ENCODE measurements at regions not wholly inside any gene's neighbourhood (a gene's known extent, or its start where the extent isn't known, plus 50 kb on each side); places are given as distances from the start of the nearest gene placed in this dataset.

GRCh38 chr6:81630719-81631118, 121.8 kb downstream of the TENT5A start:
- TF ChIP-seq CTCF (IDR thresholded peaks at IDR 0.05 in 2 of 3, conservative IDR thresholded peaks at IDR 0.05 in 1 of 3; ENCODE audit: borderline replicate concordance in 1 of 3, insufficient read depth in 1 of 3, low read depth in 2 of 3, low read length in 2 of 3) (no peak), CEBPB (IDR thresholded peaks at IDR 0.05; ENCODE audit: low read depth) (no peak), POLR2AphosphoS5 (IDR thresholded peaks at IDR 0.05; ENCODE audit: low read depth, low read length) (no peak), SIN3A (IDR thresholded peaks at IDR 0.05; ENCODE audit: low read depth) (no peak), ATF3 (IDR thresholded peaks at IDR 0.05) (no peak), ZBTB33 (IDR thresholded peaks at IDR 0.05; ENCODE audit: extremely low read depth, insufficient replicate concordance, low read length) (no peak), RAD21 (IDR thresholded peaks at IDR 0.05; ENCODE audit: low read depth) (no peak)
